Vagina (tissue), 2 donors: ENCODE measurements at regions not wholly inside any gene's neighbourhood (a gene's known extent, or its start where the extent isn't known, plus 50 kb on each side); places are given as distances from the start of the nearest gene placed in this dataset.

Experiments
- CTCF ChIP-seq, 3 experiments: fragments of 450-650 bp in 2 of 3; fragments of 200-600 bp in 1 of 3; sonication (generic) in 1 of 3; IDR thresholded peaks; one replicate each; pipeline ENCODE4 v1.5.1; 2017 to 2019; ENCODE audit warnings: antibody characterized with exemption in 3 of 3, mild to moderate bottlenecking in 2 of 3, moderate library complexity in 2 of 3
- POLR2A ChIP-seq, 2 donors: fragments of 450-650 bp; IDR thresholded peaks; one replicate each; pipeline ENCODE4 v1.6.1; 2017; ENCODE audit warnings: antibody characterized with exemption in 2 of 2, mild to moderate bottlenecking in 2 of 2, moderate library complexity in 2 of 2
- POLR2AphosphoS5 ChIP-seq, 2 donors: sonication (generic); formaldehyde crosslinking; IDR thresholded peaks; one replicate each; pipeline ENCODE4 v1.9.0; 2017; ENCODE audit warnings: antibody characterized with exemption in 2 of 2, mild to moderate bottlenecking in 2 of 2, low read depth in 1 of 2; ENCODE audit not compliant: insufficient read depth in 1 of 2

DNA sequence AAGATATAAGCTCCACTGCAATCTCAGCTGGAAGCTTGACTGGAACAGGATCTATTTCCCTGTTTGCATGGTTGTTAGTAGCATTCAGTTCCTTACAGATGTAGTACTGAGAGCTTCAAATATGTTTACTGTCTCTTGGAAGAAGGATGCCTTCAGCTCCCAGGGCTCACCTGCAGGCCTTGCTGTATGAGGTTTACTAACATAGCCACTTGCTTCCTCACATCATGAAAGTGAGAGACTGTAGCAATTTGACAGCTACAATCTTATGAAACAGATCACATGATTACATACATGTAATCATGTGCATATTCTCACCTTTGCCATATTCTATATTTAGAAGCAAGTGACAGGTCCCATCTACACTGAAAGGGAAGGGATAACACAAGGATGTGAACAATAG is 458.1 kb upstream of the PCDH20 start:
- TF ChIP-seq POLR2A (IDR thresholded peaks at IDR 0.05): no peak
- no peak for TF ChIP-seq CTCF (IDR thresholded peaks at IDR 0.05)
- TF ChIP-seq POLR2AphosphoS5 (IDR thresholded peaks at IDR 0.05; ENCODE audit: insufficient read depth in 1 of 2, low read depth in 1 of 2): no peak
